ENCODE measurements at regions not wholly inside any gene's neighbourhood (a gene's known extent, or its start where the extent isn't known, plus 50 kb on each side); places are given as distances from the start of the nearest gene placed in this dataset.

DNA sequence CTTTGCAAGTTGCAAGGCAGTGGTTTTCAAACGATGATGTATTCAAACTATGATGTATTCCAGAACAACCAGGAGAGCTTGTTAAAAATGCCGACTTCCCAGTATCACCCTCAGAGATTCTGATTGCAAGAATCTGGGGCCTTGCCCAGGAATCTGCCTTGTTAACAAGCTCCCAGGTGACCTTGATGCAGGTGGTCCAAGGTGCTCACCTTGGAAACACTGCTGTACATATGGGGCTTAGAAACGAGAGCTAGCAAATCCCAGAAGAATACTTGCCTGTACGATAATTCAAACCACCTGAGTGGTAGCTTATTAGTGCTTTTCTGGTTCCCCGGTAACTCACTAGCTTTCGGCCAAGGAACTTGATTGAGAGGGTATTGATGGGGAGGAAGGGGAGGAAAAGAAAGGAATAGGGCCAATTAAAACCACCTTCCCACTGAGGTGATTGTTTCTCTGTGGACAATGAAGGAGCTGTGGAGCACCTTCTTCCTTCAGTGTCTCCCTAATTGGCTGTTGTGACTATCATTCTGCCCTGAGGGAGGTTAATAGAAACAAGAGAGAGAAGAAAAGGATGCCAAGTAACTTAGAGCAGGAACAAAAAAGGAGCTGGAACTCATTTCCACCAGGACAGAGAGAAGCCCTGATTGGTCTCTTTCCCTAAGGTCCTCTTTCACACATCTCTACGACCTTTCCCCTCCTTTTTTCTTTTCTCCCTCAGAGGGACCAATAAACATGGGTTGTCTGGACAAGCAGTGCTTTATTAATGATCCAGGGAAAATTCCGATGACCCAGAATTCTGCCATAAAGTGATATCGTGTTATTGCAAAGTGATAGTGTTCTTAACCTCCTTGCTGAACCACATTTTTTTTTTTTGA, 218.8 kb downstream of the TMEM167A start:
- in situ Hi-C loops (cut with MboI; ENCODE audit: low pct_ligation_motif_present in 1 of 4, low pct_unique_long_range_greater_than_20kb in 1 of 4, low sequenced_read_pairs in 3 of 4): no loop called here
- intact Hi-C loops (cut with DNase I; ENCODE audit: low total_unique reads): no loop called here
- Histone ChIP-seq H3K27ac (no peak overlapping the region), H3K4me3 (no peak overlapping the region), H3K36me3 (no peaks in the 10 kb centered on the region), H3K4me1 (no peaks in the 10 kb centered on the region), H3K9me3 (no peaks in the 10 kb centered on the region), H3K27me3 (no peaks in the 10 kb centered on the region)
- no peak for DNase-seq
- 75 to 81% methylated on average over 9 of the region's 9 CpGs for WGBS, 2 donors (ENCODE audit: low coverage in 1 of 2)
- TF ChIP-seq, protein P1, sequence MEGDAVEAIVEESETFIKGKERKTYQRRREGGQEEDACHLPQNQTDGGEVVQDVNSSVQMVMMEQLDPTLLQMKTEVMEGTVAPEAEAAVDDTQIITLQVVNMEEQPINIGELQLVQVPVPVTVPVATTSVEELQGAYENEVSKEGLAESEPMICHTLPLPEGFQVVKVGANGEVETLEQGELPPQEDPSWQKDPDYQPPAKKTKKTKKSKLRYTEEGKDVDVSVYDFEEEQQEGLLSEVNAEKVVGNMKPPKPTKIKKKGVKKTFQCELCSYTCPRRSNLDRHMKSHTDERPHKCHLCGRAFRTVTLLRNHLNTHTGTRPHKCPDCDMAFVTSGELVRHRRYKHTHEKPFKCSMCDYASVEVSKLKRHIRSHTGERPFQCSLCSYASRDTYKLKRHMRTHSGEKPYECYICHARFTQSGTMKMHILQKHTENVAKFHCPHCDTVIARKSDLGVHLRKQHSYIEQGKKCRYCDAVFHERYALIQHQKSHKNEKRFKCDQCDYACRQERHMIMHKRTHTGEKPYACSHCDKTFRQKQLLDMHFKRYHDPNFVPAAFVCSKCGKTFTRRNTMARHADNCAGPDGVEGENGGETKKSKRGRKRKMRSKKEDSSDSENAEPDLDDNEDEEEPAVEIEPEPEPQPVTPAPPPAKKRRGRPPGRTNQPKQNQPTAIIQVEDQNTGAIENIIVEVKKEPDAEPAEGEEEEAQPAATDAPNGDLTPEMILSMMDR (IDR thresholded peaks at IDR 0.05): no peak
- no peak for TF ChIP-seq POLR2AphosphoS5 (IDR thresholded peaks at IDR 0.05)
- no peak for TF ChIP-seq EP300 (IDR thresholded peaks at IDR 0.05; ENCODE audit: low read depth)
- TF ChIP-seq POLR2A (IDR thresholded peaks at IDR 0.05): no peak

DNA sequence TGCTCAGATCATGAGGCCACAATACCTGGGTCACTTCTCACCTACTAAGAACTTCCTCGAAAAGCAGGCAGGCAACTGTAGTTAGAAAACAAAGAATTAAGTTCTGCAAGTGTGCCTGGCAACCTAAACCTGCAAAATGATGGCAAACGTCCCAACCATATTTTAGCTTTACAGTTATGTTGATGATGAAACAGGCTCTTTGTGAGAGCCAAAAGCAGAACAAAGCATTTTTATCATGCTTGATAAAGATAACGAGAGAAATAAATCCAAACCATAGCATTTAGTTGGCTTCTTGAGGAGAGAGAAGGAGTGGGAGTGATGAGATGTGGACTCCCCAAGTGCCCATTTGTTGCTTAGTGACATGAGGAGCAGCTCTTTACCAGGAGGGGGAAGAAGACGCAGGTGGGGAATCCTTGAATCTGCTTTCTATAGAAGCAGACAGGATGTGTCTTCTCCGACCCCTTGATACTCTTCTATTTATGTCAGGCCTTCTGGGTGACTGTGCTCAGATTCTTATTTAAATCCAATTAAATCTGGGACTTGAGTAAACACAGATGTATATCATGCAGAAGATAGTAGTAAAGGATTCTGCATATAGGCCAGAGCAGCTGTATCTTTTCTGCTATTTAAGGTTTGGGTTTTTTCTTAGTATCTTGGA, 221.2 kb downstream of the TMEM167A start:
- in situ Hi-C loops (cut with MboI; ENCODE audit: low pct_ligation_motif_present in 1 of 4, low pct_unique_long_range_greater_than_20kb in 1 of 4, low sequenced_read_pairs in 3 of 4): no loop called here
- H3K4me3 ChIP-seq: no peak overlapping the region
- no peaks in the 10 kb centered on the region for H3K4me1 ChIP-seq
- H3K36me3 ChIP-seq: no peaks in the 10 kb centered on the region
- DNase-seq: no peak
- no peak for TF ChIP-seq POLR2A (IDR thresholded peaks at IDR 0.05)
- TF ChIP-seq EP300 (IDR thresholded peaks at IDR 0.05; ENCODE audit: low read depth): no peak
- TF ChIP-seq, protein P1 (IDR thresholded peaks at IDR 0.05): no peak
- no peak for TF ChIP-seq POLR2AphosphoS5 (IDR thresholded peaks at IDR 0.05)
- H3K9me3 ChIP-seq: no peaks in the 10 kb centered on the region
- intact Hi-C loops (cut with DNase I; ENCODE audit: low total_unique reads): no loop called here
- H3K27me3 ChIP-seq: no peaks in the 10 kb centered on the region
- 37 to 65% methylated on average over 5 of the region's 5 CpGs for WGBS, 2 donors (ENCODE audit: low coverage in 1 of 2)
- H3K27ac ChIP-seq: no peak overlapping the region

DNA sequence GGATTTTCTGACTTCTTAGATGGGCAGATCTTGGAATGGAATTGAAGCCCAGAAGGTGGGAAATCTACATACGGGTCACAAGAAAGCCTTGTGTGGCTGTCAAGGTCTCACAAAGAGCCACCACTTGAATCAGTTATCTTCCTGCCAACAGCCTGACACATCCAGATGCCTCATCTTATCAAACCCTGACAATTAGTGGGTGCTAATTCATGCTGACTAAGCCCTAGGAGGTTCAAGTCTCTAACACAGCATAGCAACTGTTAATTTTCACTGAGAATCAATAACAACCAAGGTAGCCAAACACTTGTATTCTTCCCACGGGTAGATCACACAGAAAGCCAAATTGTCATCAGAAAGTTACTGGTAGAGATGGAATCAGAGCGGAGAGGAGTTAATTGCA, 222.2 kb downstream of the TMEM167A start:
- TF ChIP-seq EP300 (IDR thresholded peaks at IDR 0.05; ENCODE audit: low read depth) (no peak), POLR2A (IDR thresholded peaks at IDR 0.05) (no peak), POLR2AphosphoS5 (IDR thresholded peaks at IDR 0.05) (no peak)
- TF ChIP-seq, protein P1 (IDR thresholded peaks at IDR 0.05): no peak
- 78 to 85% methylated on average over 3 of the region's 3 CpGs for WGBS, 2 donors (ENCODE audit: low coverage in 1 of 2)
- Histone ChIP-seq H3K27me3 (no peaks in the 10 kb centered on the region), H3K36me3 (no peaks in the 10 kb centered on the region), H3K4me3 (no peak overlapping the region), H3K27ac (no peak overlapping the region), H3K4me1 (no peaks in the 10 kb centered on the region), H3K9me3 (no peaks in the 10 kb centered on the region)
- in situ Hi-C loops (cut with MboI; ENCODE audit: low pct_ligation_motif_present in 1 of 4, low pct_unique_long_range_greater_than_20kb in 1 of 4, low sequenced_read_pairs in 3 of 4) (no loop called here), intact Hi-C loops (cut with DNase I; ENCODE audit: low total_unique reads) (no loop called here)
- DNase-seq: no peak

DNA sequence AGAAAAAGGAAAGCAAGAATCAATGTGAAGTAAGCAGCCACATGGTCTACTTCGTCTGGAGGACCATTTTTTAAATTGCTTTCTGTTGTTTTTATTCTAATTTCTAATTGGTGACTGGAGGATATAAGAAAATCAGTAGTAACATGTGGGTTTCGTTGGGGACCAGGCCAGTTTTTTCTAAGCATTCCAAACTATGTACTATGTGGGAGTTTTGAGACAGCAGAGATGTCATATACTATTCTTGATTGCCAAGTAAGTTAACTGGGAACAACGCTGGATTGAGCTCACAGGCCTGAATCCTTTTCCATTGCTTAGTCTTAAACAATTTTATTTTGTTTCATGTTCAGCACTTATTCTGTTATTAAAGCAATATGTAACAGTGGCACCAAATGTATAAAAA, 225.7 kb downstream of the TMEM167A start:
- Histone ChIP-seq H3K9me3 (no peaks in the 10 kb centered on the region), H3K27me3 (no peaks in the 10 kb centered on the region), H3K36me3 (no peaks in the 10 kb centered on the region), H3K27ac (no peak overlapping the region), H3K4me3 (no peak overlapping the region), H3K4me1 (no peaks in the 10 kb centered on the region)
- 64 to 73% methylated on average over 3 of the region's 3 CpGs for WGBS, 2 donors (ENCODE audit: low coverage in 1 of 2)
- in situ Hi-C loops (cut with MboI; ENCODE audit: low pct_ligation_motif_present in 1 of 4, low pct_unique_long_range_greater_than_20kb in 1 of 4, low sequenced_read_pairs in 3 of 4): no loop called here
- DNase-seq: no peak
- intact Hi-C loops (cut with DNase I; ENCODE audit: low total_unique reads): no loop called here
- TF ChIP-seq, protein P1 (IDR thresholded peaks at IDR 0.05): no peak
- TF ChIP-seq POLR2A (IDR thresholded peaks at IDR 0.05) (no peak), POLR2AphosphoS5 (IDR thresholded peaks at IDR 0.05) (no peak), EP300 (IDR thresholded peaks at IDR 0.05; ENCODE audit: low read depth) (no peak)

Measured in transverse colon (tissue), 4 donors.